ENCODE measurements at regions not wholly inside any gene's neighbourhood (a gene's known extent, or its start where the extent isn't known, plus 50 kb on each side); places are given as distances from the start of the nearest gene placed in this dataset.

DNA sequence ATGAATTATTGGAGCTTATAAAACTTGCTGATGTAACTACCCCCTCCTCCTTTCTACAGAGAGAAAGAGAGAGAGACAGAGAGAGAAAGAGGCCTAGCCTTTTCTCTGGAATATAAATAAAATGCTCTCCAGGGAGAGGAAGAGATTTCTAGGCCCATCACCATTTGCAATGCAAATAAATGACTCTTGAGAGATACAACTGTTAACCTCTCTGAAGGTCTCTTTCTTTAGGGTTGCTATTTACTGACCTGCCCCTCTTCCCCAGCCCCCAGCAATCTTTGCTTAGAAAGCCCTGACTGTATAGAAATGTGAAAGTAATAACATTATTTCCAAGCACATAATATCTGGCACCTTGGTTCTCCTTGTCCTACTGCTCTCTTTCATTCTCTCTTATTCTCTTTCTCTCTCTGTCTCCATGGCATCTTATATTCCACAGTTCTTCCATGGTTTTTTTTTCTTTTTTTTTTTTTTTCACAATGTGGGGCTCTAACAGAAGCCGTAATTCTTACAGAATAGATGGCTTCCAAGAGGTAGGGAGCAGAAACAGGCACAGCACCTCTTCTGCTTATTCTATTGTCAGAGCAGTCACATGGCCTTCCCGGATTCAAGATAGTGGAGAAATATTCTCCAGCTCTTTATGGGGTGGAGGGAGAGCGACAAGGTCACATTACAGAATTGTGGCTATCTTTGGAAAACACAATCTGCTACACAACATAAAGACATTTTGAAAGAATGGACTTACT is 1087.9 kb upstream of the NUDT12 start:
- TF ChIP-seq, protein P1, sequence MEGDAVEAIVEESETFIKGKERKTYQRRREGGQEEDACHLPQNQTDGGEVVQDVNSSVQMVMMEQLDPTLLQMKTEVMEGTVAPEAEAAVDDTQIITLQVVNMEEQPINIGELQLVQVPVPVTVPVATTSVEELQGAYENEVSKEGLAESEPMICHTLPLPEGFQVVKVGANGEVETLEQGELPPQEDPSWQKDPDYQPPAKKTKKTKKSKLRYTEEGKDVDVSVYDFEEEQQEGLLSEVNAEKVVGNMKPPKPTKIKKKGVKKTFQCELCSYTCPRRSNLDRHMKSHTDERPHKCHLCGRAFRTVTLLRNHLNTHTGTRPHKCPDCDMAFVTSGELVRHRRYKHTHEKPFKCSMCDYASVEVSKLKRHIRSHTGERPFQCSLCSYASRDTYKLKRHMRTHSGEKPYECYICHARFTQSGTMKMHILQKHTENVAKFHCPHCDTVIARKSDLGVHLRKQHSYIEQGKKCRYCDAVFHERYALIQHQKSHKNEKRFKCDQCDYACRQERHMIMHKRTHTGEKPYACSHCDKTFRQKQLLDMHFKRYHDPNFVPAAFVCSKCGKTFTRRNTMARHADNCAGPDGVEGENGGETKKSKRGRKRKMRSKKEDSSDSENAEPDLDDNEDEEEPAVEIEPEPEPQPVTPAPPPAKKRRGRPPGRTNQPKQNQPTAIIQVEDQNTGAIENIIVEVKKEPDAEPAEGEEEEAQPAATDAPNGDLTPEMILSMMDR (IDR thresholded peaks at IDR 0.05; ENCODE audit: low read length): no peak
- TF ChIP-seq EZH2 (IDR thresholded peaks at IDR 0.05; ENCODE audit: borderline replicate concordance, low read length): no peak
